ENCODE measurements at regions not wholly inside any gene's neighbourhood (a gene's known extent, or its start where the extent isn't known, plus 50 kb on each side); places are given as distances from the start of the nearest gene placed in this dataset.
"Not testable (repeated sequence)": the region's sequence is repeated elsewhere in the genome, so short reads cannot be mapped to it uniquely, and the experiment has no call there.

DNA sequence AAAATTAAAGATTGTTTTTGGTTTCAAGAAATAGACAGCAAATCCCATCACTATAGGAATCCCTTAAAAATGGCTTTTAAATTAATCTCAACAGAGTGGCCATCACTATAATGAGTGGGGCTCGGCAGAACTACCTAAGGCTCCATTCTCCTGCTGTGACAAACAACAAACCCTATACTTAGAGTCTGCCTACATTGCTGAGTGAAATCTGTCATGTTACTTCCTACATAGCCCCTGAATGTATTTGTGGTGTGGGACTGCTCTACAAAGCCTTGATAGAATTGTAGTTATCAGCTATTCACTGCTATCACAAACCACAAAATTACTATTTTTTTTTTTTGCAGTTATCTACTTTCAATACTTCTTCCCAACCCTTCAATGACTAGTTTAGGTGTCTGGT lies 538.7 kb upstream of the ATXN7L3B start:
- H3K27me3 Mint-ChIP-seq (ENCODE audit: low read depth): no peaks in the 10 kb centered on the region
- no peaks in the 10 kb centered on the region for H3K9me3 Mint-ChIP-seq (ENCODE audit: low read depth)
- DNase-seq (ENCODE audit: low spot score): no peak
- no peak overlapping the region for H3K27ac Mint-ChIP-seq (ENCODE audit: unreplicated experiment)
- H3K4me3 Mint-ChIP-seq (ENCODE audit: unreplicated experiment): no peak overlapping the region
- TF ChIP-seq, protein P1, sequence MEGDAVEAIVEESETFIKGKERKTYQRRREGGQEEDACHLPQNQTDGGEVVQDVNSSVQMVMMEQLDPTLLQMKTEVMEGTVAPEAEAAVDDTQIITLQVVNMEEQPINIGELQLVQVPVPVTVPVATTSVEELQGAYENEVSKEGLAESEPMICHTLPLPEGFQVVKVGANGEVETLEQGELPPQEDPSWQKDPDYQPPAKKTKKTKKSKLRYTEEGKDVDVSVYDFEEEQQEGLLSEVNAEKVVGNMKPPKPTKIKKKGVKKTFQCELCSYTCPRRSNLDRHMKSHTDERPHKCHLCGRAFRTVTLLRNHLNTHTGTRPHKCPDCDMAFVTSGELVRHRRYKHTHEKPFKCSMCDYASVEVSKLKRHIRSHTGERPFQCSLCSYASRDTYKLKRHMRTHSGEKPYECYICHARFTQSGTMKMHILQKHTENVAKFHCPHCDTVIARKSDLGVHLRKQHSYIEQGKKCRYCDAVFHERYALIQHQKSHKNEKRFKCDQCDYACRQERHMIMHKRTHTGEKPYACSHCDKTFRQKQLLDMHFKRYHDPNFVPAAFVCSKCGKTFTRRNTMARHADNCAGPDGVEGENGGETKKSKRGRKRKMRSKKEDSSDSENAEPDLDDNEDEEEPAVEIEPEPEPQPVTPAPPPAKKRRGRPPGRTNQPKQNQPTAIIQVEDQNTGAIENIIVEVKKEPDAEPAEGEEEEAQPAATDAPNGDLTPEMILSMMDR (IDR thresholded peaks at IDR 0.05): no peak
- H3K4me1 Mint-ChIP-seq (ENCODE audit: low read depth): no peaks in the 10 kb centered on the region
- H3K36me3 Mint-ChIP-seq (ENCODE audit: low read depth): no peaks in the 10 kb centered on the region

DNA sequence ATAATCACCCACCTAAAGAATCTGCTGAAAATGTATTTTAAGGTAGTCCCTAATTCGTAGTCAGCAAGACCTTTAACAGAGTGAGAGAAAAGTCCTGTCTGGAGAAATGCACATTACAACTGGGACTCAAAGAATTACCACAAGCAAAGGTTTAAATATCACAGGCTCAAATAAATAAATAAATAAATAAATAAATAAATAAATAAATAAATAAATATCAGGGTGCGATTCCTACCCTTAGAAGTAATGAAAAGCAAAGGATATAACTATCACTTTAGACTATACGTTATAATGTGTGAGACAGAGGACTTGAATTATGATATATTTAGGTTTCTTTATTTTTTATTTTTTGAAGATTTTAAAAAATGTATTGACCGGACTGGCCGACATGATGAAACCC lies 522.5 kb upstream of the ATXN7L3B start:
- TF ChIP-seq, protein P1 (IDR thresholded peaks at IDR 0.05): no peak
- H3K4me3 Mint-ChIP-seq (ENCODE audit: unreplicated experiment): no peak overlapping the region
- no peaks in the 10 kb centered on the region for H3K27me3 Mint-ChIP-seq (ENCODE audit: low read depth)
- H3K27ac Mint-ChIP-seq (ENCODE audit: unreplicated experiment): no peak overlapping the region
- no peaks in the 10 kb centered on the region for H3K4me1 Mint-ChIP-seq (ENCODE audit: low read depth)
- no peak for DNase-seq (ENCODE audit: low spot score)
- H3K9me3 Mint-ChIP-seq (ENCODE audit: low read depth): no peaks in the 10 kb centered on the region
- H3K36me3 Mint-ChIP-seq (ENCODE audit: low read depth): no peaks in the 10 kb centered on the region

DNA sequence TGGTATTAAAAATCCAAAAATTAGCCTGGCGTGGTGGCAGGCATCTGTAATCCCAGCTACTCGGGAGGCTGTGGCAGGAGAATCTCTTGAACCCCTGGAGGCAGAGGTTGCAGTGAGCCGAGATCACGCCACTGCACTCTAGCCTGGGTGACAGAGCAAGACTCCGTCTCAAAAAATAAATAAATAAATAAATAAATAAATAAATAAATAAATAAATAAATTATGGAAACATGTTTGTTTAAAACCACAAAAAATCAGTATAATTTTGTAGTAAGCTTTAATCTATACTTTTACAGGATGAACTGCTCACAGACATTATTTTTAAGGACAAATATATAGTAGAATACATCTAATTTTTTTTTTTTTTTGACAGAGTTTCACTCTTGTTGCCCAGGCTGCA lies 521.3 kb upstream of the ATXN7L3B start:
- H3K4me3 Mint-ChIP-seq (ENCODE audit: unreplicated experiment); H3K27ac Mint-ChIP-seq (ENCODE audit: unreplicated experiment); H3K9me3 Mint-ChIP-seq (ENCODE audit: low read depth); H3K4me1 Mint-ChIP-seq (ENCODE audit: low read depth); H3K27me3 Mint-ChIP-seq (ENCODE audit: low read depth); H3K36me3 Mint-ChIP-seq (ENCODE audit: low read depth); DNase-seq (ENCODE audit: low spot score): not testable (repeated sequence)

DNA sequence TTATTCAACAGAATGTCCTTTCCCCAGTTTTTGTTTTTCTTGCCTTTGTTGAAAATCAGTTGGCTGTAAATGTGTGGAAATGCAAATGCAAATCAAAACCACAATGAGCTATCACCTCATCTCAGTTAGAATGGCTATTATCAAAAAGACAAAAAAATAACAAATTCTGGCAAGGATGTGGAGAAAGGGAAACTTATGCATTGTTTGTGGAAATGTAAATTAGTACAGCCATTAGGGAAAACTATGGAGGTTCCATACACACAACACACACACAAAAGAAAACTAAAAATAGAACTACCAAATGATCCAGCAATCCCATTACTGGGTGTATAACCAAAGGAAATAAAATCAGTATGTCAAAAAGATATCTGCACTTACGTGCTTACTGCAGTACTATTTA lies 518.8 kb upstream of the ATXN7L3B start:
- Mint-ChIP-seq H3K27ac (ENCODE audit: unreplicated experiment) (no peak overlapping the region), H3K9me3 (ENCODE audit: low read depth) (no peaks in the 10 kb centered on the region), H3K27me3 (ENCODE audit: low read depth) (no peaks in the 10 kb centered on the region), H3K4me1 (ENCODE audit: low read depth) (peaks cover 4% of the 10 kb centered on the region), H3K36me3 (ENCODE audit: low read depth) (no peaks in the 10 kb centered on the region), H3K4me3 (ENCODE audit: unreplicated experiment) (no peak overlapping the region)
- DNase-seq (ENCODE audit: low spot score): no peak
- TF ChIP-seq, protein P1 (IDR thresholded peaks at IDR 0.05): no peak

DNA sequence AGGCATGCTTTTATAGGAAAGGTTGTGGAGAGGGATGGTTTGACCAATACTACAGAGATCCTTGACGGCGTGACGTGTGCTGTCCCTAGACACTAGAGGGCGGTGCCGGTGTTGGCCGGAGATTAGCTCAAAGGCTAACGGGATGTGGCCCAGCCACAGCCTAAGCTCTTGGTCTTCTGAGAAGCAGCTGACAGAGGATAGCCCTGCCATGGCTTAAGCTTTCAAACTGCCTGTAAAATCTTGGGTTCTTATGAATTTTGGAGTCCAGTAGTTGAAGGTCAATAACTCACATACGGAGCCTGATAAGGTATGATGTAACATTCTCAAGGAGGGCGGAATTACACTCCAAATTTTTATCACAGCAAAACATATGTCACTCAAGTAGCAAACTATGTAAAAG lies 515.7 kb upstream of the ATXN7L3B start:
- Mint-ChIP-seq H3K27ac (ENCODE audit: unreplicated experiment) (no peak overlapping the region), H3K9me3 (ENCODE audit: low read depth) (peaks cover 4% of the 10 kb centered on the region), H3K4me3 (ENCODE audit: unreplicated experiment) (no peak overlapping the region), H3K27me3 (ENCODE audit: low read depth) (no peaks in the 10 kb centered on the region), H3K36me3 (ENCODE audit: low read depth) (no peaks in the 10 kb centered on the region), H3K4me1 (ENCODE audit: low read depth) (peaks cover 4% of the 10 kb centered on the region)
- DNase-seq (ENCODE audit: low spot score): no peak
- TF ChIP-seq, protein P1 (IDR thresholded peaks at IDR 0.05): peak; percentile 81

DNA sequence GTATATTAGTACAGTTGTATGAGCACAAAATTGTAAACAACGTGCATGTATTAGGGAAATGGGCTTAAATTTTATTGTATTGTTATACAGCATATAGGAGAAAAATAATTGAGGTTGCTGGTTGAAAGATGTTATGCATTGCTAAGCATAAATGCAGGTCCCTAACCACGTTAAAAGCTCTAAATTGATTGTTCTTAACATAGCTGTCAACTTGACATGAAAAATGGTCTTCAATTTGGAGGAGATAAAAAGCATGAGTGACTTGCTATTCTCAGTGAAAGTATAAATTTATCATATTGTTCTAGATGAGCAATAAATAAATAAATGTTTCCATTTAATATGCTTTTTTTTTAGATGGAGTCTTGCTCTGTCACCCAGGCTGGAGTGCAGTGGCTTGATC lies 506.6 kb upstream of the ATXN7L3B start:
- TF ChIP-seq, protein P1 (IDR thresholded peaks at IDR 0.05): no peak
- Mint-ChIP-seq H3K27me3 (ENCODE audit: low read depth) (no peaks in the 10 kb centered on the region), H3K27ac (ENCODE audit: unreplicated experiment) (no peak overlapping the region), H3K4me1 (ENCODE audit: low read depth) (no peaks in the 10 kb centered on the region), H3K36me3 (ENCODE audit: low read depth) (no peaks in the 10 kb centered on the region), H3K9me3 (ENCODE audit: low read depth) (peaks cover 8% of the 10 kb centered on the region), H3K4me3 (ENCODE audit: unreplicated experiment) (no peak overlapping the region)
- DNase-seq (ENCODE audit: low spot score): no peak

Data from chondrocyte (in vitro differentiated cells).